HepG2 (cell line): ENCODE measurements at regions not wholly inside any gene's neighbourhood (a gene's known extent, or its start where the extent isn't known, plus 50 kb on each side); places are given as distances from the start of the nearest gene placed in this dataset.
A peak's percentile ranks its signal among the peaks of the same experiment; 100 is the strongest.

Experiments used
- BRD4 ChIP-seq: sonication (generic); formaldehyde crosslinking; IDR thresholded peaks from 2 replicates; pipeline ENCODE4 v1.4.0; 2020; ENCODE audit warnings: missing genetic modification reagents
- E2F2 ChIP-seq: sonication (generic); formaldehyde crosslinking; IDR thresholded peaks from 2 replicates; pipeline ENCODE4 v1.4.0; 2020; ENCODE audit warnings: missing genetic modification reagents, borderline replicate concordance
- GLMP ChIP-seq: sonication (generic); formaldehyde crosslinking; IDR thresholded peaks from 2 replicates; pipeline ENCODE4 v1.9.0; 2021; ENCODE audit warnings: missing genetic modification reagents, mild to moderate bottlenecking, borderline replicate concordance
- MEIS1 ChIP-seq: sonication (generic); formaldehyde crosslinking; IDR thresholded peaks from 2 replicates; pipeline ENCODE4 v1.9.0; 2021; ENCODE audit warnings: mild to moderate bottlenecking, missing genetic modification reagents, moderate library complexity, borderline replicate concordance
- MTA1 ChIP-seq: sonication (generic); formaldehyde crosslinking; IDR thresholded peaks from 2 replicates; pipeline ENCODE4 v1.4.0; 2020; ENCODE audit warnings: missing genetic modification reagents, mild to moderate bottlenecking, borderline replicate concordance
- NFIB ChIP-seq: sonication (generic); formaldehyde crosslinking; IDR thresholded peaks from 2 replicates; pipeline ENCODE4 v1.9.0; 2021; ENCODE audit warnings: missing genetic modification reagents, mild to moderate bottlenecking, borderline replicate concordance
- RORA ChIP-seq: sonication (generic); formaldehyde crosslinking; IDR thresholded peaks from 2 replicates; pipeline ENCODE4 v1.5.0; 2020; ENCODE audit warnings: mild to moderate bottlenecking, missing genetic modification reagents, moderate library complexity
- ZC3H13 ChIP-seq: sonication (generic); formaldehyde crosslinking; IDR thresholded peaks from 2 replicates; pipeline ENCODE4 v1.8.1; 2023; ENCODE audit warnings: mild to moderate bottlenecking, missing genetic modification reagents, moderate library complexity
- ZKSCAN8 ChIP-seq: IDR thresholded peaks from 2 replicates; pipeline ENCODE4 v1.6.1; 2016; ENCODE audit warnings: borderline replicate concordance, missing genetic modification reagents, missing compliant biosample characterization
- ZNF251 ChIP-seq: sonication (generic); formaldehyde crosslinking; IDR thresholded peaks from 2 replicates; pipeline ENCODE4 v1.9.0; 2021; ENCODE audit warnings: mild to moderate bottlenecking, missing genetic modification reagents
- ZNF292 ChIP-seq: sonication (generic); formaldehyde crosslinking; IDR thresholded peaks from 2 replicates; pipeline ENCODE4 v1.8.1; 2022; ENCODE audit warnings: mild to moderate bottlenecking, low read depth, missing genetic modification reagents, borderline replicate concordance
- ZNF543 ChIP-seq: sonication (generic); formaldehyde crosslinking; IDR thresholded peaks from 2 replicates; pipeline ENCODE4 v1.4.0; 2020; ENCODE audit warnings: mild to moderate bottlenecking, missing genetic modification reagents
- ZNF773 ChIP-seq: sonication (generic); formaldehyde crosslinking; IDR thresholded peaks from 2 replicates; pipeline ENCODE4 v1.4.0; 2020; ENCODE audit warnings: missing genetic modification reagents, borderline replicate concordance
- ZNF788 ChIP-seq: sonication (generic); formaldehyde crosslinking; IDR thresholded peaks from 2 replicates; pipeline ENCODE4 v1.5.0; 2020; ENCODE audit warnings: mild to moderate bottlenecking, missing genetic modification reagents, borderline replicate concordance
- TF ChIP-seq, protein P1 (sequence below): sonication (generic); formaldehyde crosslinking; IDR thresholded peaks from 2 replicates; pipeline ENCODE4 v1.8.1; 2022; ENCODE audit warnings: low read depth, mild to moderate bottlenecking, missing genetic modification reagents
- TF ChIP-seq, protein P2 (sequence below): sonication (generic); formaldehyde crosslinking; conservative IDR thresholded peaks from 2 replicates; pipeline ENCODE4 v1.8.0; 2022; ENCODE audit warnings: mild to moderate bottlenecking, moderate library complexity, missing genetic modification reagents
- TF ChIP-seq, protein P3 (sequence below): sonication (generic); formaldehyde crosslinking; IDR thresholded peaks from 2 replicates; pipeline ENCODE4 v1.4.0; 2020; ENCODE audit warnings: missing genetic modification reagents, borderline replicate concordance

- TF ChIP-seq MTA1 (CRISPR knock-in tag) (no peak), NFIB (no peak), E2F2 (CRISPR knock-in tag) (no peak), ZNF292 (no peak), ZNF543 (CRISPR knock-in tag) (no peak), MEIS1 (CRISPR knock-in tag) (no peak), ZNF788 (CRISPR knock-in tag) (no peak), ZNF251 (CRISPR knock-in tag) (no peak), RORA (no peak), ZC3H13 (CRISPR knock-in tag) (no peak), ZNF773 (no peak), ZKSCAN8 (CRISPR knock-in tag) (peak; percentile 28; the same call in 1 of the 2 replicates), BRD4 (CRISPR knock-in tag) (peak; percentile 79; the same call in 1 of the 2 replicates), GLMP (CRISPR knock-in tag) (no peak)
- TF ChIP-seq, protein P1, sequence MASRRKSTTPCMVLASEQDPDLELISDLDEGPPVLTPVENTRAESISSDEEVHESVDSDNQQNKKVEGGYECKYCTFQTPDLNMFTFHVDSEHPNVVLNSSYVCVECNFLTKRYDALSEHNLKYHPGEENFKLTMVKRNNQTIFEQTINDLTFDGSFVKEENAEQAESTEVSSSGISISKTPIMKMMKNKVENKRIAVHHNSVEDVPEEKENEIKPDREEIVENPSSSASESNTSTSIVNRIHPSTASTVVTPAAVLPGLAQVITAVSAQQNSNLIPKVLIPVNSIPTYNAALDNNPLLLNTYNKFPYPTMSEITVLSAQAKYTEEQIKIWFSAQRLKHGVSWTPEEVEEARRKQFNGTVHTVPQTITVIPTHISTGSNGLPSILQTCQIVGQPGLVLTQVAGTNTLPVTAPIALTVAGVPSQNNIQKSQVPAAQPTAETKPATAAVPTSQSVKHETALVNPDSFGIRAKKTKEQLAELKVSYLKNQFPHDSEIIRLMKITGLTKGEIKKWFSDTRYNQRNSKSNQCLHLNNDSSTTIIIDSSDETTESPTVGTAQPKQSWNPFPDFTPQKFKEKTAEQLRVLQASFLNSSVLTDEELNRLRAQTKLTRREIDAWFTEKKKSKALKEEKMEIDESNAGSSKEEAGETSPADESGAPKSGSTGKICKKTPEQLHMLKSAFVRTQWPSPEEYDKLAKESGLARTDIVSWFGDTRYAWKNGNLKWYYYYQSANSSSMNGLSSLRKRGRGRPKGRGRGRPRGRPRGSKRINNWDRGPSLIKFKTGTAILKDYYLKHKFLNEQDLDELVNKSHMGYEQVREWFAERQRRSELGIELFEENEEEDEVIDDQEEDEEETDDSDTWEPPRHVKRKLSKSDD, result no peak
- TF ChIP-seq, protein P2, sequence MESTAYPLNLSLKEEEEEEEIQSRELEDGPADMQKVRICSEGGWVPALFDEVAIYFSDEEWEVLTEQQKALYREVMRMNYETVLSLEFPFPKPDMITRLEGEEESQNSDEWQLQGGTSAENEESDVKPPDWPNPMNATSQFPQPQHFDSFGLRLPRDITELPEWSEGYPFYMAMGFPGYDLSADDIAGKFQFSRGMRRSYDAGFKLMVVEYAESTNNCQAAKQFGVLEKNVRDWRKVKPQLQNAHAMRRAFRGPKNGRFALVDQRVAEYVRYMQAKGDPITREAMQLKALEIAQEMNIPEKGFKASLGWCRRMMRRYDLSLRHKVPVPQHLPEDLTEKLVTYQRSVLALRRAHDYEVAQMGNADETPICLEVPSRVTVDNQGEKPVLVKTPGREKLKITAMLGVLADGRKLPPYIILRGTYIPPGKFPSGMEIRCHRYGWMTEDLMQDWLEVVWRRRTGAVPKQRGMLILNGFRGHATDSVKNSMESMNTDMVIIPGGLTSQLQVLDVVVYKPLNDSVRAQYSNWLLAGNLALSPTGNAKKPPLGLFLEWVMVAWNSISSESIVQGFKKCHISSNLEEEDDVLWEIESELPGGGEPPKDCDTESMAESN (CRISPR knock-in tag), result no peak
- TF ChIP-seq, protein P3, sequence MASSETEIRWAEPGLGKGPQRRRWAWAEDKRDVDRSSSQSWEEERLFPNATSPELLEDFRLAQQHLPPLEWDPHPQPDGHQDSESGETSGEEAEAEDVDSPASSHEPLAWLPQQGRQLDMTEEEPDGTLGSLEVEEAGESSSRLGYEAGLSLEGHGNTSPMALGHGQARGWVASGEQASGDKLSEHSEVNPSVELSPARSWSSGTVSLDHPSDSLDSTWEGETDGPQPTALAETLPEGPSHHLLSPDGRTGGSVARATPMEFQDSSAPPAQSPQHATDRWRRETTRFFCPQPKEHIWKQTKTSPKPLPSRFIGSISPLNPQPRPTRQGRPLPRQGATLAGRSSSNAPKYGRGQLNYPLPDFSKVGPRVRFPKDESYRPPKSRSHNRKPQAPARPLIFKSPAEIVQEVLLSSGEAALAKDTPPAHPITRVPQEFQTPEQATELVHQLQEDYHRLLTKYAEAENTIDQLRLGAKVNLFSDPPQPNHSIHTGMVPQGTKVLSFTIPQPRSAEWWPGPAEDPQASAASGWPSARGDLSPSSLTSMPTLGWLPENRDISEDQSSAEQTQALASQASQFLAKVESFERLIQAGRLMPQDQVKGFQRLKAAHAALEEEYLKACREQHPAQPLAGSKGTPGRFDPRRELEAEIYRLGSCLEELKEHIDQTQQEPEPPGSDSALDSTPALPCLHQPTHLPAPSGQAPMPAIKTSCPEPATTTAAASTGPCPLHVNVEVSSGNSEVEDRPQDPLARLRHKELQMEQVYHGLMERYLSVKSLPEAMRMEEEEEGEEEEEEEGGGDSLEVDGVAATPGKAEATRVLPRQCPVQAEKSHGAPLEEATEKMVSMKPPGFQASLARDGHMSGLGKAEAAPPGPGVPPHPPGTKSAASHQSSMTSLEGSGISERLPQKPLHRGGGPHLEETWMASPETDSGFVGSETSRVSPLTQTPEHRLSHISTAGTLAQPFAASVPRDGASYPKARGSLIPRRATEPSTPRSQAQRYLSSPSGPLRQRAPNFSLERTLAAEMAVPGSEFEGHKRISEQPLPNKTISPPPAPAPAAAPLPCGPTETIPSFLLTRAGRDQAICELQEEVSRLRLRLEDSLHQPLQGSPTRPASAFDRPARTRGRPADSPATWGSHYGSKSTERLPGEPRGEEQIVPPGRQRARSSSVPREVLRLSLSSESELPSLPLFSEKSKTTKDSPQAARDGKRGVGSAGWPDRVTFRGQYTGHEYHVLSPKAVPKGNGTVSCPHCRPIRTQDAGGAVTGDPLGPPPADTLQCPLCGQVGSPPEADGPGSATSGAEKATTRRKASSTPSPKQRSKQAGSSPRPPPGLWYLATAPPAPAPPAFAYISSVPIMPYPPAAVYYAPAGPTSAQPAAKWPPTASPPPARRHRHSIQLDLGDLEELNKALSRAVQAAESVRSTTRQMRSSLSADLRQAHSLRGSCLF (CRISPR knock-in tag), result no peak
Observed at GRCh38 chr21:38917043-38917774, 111.5 kb downstream of the ETS2 start (continued).
